Activated CD4-positive, alpha-beta memory T cell treated with anti-CD3 and anti-CD28 coated beads, Interleukin-2, amount 10 ng/mL, durations not matched to agents 7 days and 5 days (primary cell): ENCODE measurements at regions not wholly inside any gene's neighbourhood (a gene's known extent, or its start where the extent isn't known, plus 50 kb on each side); places are given as distances from the start of the nearest gene placed in this dataset.

Source experiments
- CTCF ChIA-PET: fragments of 350-600 bp; sonication (Branson Sonifier 250); formaldehyde crosslinking; loops from one replicate; lab custom pipeline; 2021; ENCODE audit warnings: antibody characterized with exemption, inconsistent platforms; lab: Charles Lee
- POLR2A ChIA-PET: fragments of 350-600 bp; sonication (Branson Sonifier 250); formaldehyde crosslinking; loops from one replicate; lab custom pipeline; 2021; ENCODE audit warnings: antibody characterized with exemption; lab: Charles Lee
- DNase-seq: peaks from one replicate; pipeline ENCODE4 v3.0.0-alpha.2; 2020
- H3K27ac Mint-ChIP-seq: one replicate; pipeline ENCODE4 v1.8.0; 2021; ENCODE audit warnings: mild to moderate bottlenecking, mixed read lengths
- H3K27me3 Mint-ChIP-seq: one replicate; pipeline ENCODE4 v1.8.0; 2021; ENCODE audit warnings: mixed read lengths
- H3K36me3 Mint-ChIP-seq: one replicate; pipeline ENCODE4 v1.8.0; 2021; ENCODE audit warnings: low read depth, mixed read lengths
- H3K4me1 Mint-ChIP-seq: one replicate; pipeline ENCODE4 v1.8.0; 2021; ENCODE audit warnings: mixed read lengths
- H3K4me3 Mint-ChIP-seq: one replicate; pipeline ENCODE4 v1.8.0; 2021; ENCODE audit warnings: mild to moderate bottlenecking, mixed read lengths
- H3K9me3 Mint-ChIP-seq: one replicate; pipeline ENCODE4 v1.8.0; 2021; ENCODE audit warnings: mixed read lengths

- DNase-seq, result no peak
- H3K4me3 Mint-ChIP-seq, result no peak overlapping the region
- no peaks in the 10 kb centered on the region for H3K27me3 Mint-ChIP-seq
- peaks cover 15% of the 10 kb centered on the region for H3K9me3 Mint-ChIP-seq
- H3K27ac Mint-ChIP-seq, result no peak overlapping the region
- ChIA-PET POLR2A (no interaction called here), CTCF (no interaction called here)
- H3K36me3 Mint-ChIP-seq, result no peaks in the 10 kb centered on the region
- H3K4me1 Mint-ChIP-seq, result no peaks in the 10 kb centered on the region
Observed at GRCh38 chr3:84184937-84185336, 773.9 kb upstream of the CADM2 start.

DNA sequence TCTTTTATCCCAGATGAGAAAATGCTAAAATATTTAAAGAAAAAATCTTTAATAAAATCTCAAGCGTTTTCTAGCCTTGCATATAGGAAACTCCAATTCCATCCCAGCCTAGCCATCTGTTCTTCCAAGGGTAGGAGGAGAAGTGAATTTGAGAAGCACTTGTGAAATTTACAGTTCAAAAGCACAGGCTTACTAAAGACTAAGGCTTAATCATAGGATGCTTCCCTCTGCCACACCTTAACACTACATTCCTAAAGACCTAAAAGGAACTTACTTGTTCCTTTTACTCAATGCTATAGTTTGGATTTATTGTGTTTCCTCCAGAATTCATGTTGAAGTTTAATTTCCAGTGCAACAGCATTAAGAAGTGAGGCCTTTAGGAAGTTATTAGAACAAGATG lies 764.8 kb upstream of the CADM2 start:
- ChIA-PET CTCF (no interaction called here), POLR2A (no interaction called here)
- H3K27ac Mint-ChIP-seq, result no peak overlapping the region
- H3K27me3 Mint-ChIP-seq, result no peaks in the 10 kb centered on the region
- peaks cover 12% of the 10 kb centered on the region for H3K9me3 Mint-ChIP-seq
- no peak for DNase-seq
- no peaks in the 10 kb centered on the region for H3K4me1 Mint-ChIP-seq
- no peak overlapping the region for H3K4me3 Mint-ChIP-seq
- no peaks in the 10 kb centered on the region for H3K36me3 Mint-ChIP-seq

DNA sequence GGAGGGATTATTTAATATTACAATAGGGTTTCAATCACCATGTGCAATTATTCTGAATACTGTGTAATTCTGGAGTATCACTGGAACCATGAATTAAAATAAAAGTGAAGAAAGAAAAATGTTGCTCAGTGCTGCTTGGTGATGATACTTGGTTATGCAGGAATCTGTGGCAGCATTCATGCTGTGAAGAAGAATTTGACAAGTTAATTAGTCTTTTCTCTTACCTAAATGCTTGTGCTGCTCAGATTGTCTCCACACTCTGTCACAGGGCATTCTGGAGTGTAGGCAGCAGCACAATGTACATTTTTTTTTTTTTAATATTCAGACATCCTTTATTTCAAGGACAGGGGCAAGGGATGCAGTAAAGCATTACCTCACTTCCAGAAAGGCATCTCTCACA lies 749.3 kb upstream of the CADM2 start:
- no peak for DNase-seq
- CTCF ChIA-PET, result no interaction called here
- Mint-ChIP-seq H3K27ac (no peak overlapping the region), H3K27me3 (no peaks in the 10 kb centered on the region), H3K4me1 (no peaks in the 10 kb centered on the region), H3K9me3 (no peaks in the 10 kb centered on the region), H3K4me3 (no peak overlapping the region), H3K36me3 (no peaks in the 10 kb centered on the region)
- POLR2A ChIA-PET, result no interaction called here

DNA sequence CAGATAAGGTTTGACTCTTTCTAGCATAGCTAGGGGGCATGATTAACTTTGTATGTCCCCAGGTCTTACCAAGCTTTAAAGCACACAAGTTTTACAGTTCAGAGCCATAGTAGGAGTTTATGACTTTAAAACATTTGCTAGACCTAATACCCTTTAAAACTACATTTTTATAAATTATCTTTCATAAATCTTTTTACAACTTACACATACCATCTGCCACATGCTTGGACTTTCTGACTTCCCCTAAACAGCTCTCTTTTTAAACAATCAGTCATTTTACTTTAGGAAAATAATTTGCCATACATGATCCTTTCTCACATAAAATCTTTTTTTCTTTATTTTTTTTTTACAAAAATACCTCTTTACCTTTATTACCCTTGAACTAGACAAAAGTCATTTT lies 735.3 kb upstream of the CADM2 start:
- no peak for DNase-seq
- Mint-ChIP-seq H3K27me3 (no peaks in the 10 kb centered on the region), H3K9me3 (peaks cover 17% of the 10 kb centered on the region), H3K27ac (no peak overlapping the region), H3K4me1 (no peaks in the 10 kb centered on the region), H3K36me3 (no peaks in the 10 kb centered on the region), H3K4me3 (no peak overlapping the region)
- ChIA-PET POLR2A (no interaction called here), CTCF (no interaction called here)

GRCh38 chr3:84224262-84224661 lies 734.5 kb upstream of the CADM2 start:
- Mint-ChIP-seq H3K27ac (no peak overlapping the region), H3K36me3 (no peaks in the 10 kb centered on the region), H3K27me3 (no peaks in the 10 kb centered on the region), H3K9me3 (peaks cover 17% of the 10 kb centered on the region), H3K4me3 (no peak overlapping the region), H3K4me1 (no peaks in the 10 kb centered on the region)
- DNase-seq, result no peak
- ChIA-PET POLR2A (no interaction called here), CTCF (no interaction called here)

- Mint-ChIP-seq H3K9me3 (peaks cover 16% of the 10 kb centered on the region), H3K4me3 (no peak overlapping the region)
- CTCF ChIA-PET, result no interaction called here
Observed at GRCh38 chr3:84236261-84236660, 722.5 kb upstream of the CADM2 start.

DNA sequence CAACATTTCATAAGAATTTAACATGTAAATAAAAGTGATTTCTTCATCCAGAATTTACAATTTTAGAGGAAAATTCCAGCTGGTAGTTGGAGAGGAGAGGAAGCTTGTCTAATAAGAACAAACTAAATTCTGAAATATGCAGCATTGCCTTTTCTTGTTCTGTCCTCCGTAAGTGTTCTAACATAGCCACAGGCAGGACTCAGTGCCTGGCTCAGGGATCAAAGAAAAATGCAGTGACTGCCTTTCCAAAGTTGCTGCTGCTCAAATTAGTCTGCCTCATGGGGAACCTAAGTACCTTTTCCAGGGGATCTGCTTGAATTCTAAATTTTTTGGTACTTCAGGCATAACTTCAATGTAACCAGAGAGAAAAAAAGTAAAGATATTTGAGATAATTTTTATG lies 713.0 kb upstream of the CADM2 start:
- H3K4me3 Mint-ChIP-seq, result no peak overlapping the region
- no peaks in the 10 kb centered on the region for H3K36me3 Mint-ChIP-seq
- no peaks in the 10 kb centered on the region for H3K27me3 Mint-ChIP-seq
- no peak overlapping the region for H3K27ac Mint-ChIP-seq
- H3K9me3 Mint-ChIP-seq, result peaks cover 16% of the 10 kb centered on the region
- DNase-seq, result no peak
- no peaks in the 10 kb centered on the region for H3K4me1 Mint-ChIP-seq
- ChIA-PET CTCF (no interaction called here), POLR2A (no interaction called here)

More at GRCh38 chr3:84236261-84236660, 722.5 kb upstream of the CADM2 start:
- Mint-ChIP-seq H3K27ac (no peak overlapping the region), H3K27me3 (no peaks in the 10 kb centered on the region), H3K4me1 (no peaks in the 10 kb centered on the region), H3K36me3 (no peaks in the 10 kb centered on the region)
- DNase-seq, result no peak
- POLR2A ChIA-PET, result no interaction called here

DNA sequence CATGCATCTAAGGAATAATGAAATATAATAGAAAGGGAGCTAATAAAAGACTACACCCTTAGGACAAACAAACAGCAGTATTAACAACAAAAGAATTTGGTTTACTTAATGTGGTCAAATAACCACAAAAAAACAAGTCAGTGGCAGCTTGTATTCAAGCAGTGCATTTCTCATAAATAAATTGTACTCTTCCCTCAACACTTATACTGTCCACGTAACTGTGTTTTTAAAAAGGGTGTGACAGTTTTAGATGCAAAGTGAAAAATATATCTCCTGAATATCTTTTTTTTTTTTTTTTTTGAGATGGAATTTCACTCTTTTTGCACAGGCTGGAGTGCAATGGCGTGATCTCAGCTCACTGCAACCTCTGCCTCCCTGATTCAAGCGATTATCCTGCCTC lies 698.2 kb upstream of the CADM2 start:
- H3K9me3 Mint-ChIP-seq, result peaks cover 4% of the 10 kb centered on the region
- POLR2A ChIA-PET, result no interaction called here
- H3K27ac Mint-ChIP-seq, result no peak overlapping the region
- H3K4me1 Mint-ChIP-seq, result no peaks in the 10 kb centered on the region
- CTCF ChIA-PET, result interaction anchor here (0.7 kb wide), 1 partner anchor 1306 kb away, joined by 3 read pairs; no protein-coding TSS in a partner anchor
- H3K36me3 Mint-ChIP-seq, result no peaks in the 10 kb centered on the region
- H3K27me3 Mint-ChIP-seq, result no peaks in the 10 kb centered on the region
- H3K4me3 Mint-ChIP-seq, result no peak overlapping the region
- DNase-seq, result no peak

- Mint-ChIP-seq H3K4me1 (no peaks in the 10 kb centered on the region), H3K27me3 (no peaks in the 10 kb centered on the region), H3K36me3 (no peaks in the 10 kb centered on the region), H3K9me3 (peaks cover 12% of the 10 kb centered on the region), H3K4me3 (no peak overlapping the region), H3K27ac (no peak overlapping the region)
- no peak for DNase-seq
- POLR2A ChIA-PET, result no interaction called here
- CTCF ChIA-PET, result no interaction called here
Observed at GRCh38 chr3:84265768-84266167, 693.0 kb upstream of the CADM2 start.

GRCh38 chr3:84275532-84275931 lies 683.3 kb upstream of the CADM2 start:
- Mint-ChIP-seq H3K27ac (no peak overlapping the region), H3K9me3 (peaks cover 5% of the 10 kb centered on the region), H3K36me3 (no peaks in the 10 kb centered on the region), H3K4me3 (no peak overlapping the region), H3K27me3 (no peaks in the 10 kb centered on the region), H3K4me1 (no peaks in the 10 kb centered on the region)
- CTCF ChIA-PET, result no interaction called here
- POLR2A ChIA-PET, result no interaction called here
- DNase-seq, result no peak

- H3K9me3 Mint-ChIP-seq, result peaks cover 5% of the 10 kb centered on the region
- POLR2A ChIA-PET, result no interaction called here
- no peaks in the 10 kb centered on the region for H3K36me3 Mint-ChIP-seq
- no peak overlapping the region for H3K4me3 Mint-ChIP-seq
- H3K4me1 Mint-ChIP-seq, result no peaks in the 10 kb centered on the region
- no peaks in the 10 kb centered on the region for H3K27me3 Mint-ChIP-seq
- CTCF ChIA-PET, result no interaction called here
- no peak overlapping the region for H3K27ac Mint-ChIP-seq
- no peak for DNase-seq
Observed at GRCh38 chr3:84277562-84278224, 681.1 kb upstream of the CADM2 start.

- CTCF ChIA-PET, result no interaction called here
- H3K4me1 Mint-ChIP-seq, result no peaks in the 10 kb centered on the region
- peaks cover 13% of the 10 kb centered on the region for H3K9me3 Mint-ChIP-seq
- H3K27me3 Mint-ChIP-seq, result no peaks in the 10 kb centered on the region
- no peak for DNase-seq
- H3K4me3 Mint-ChIP-seq, result no peak overlapping the region
- POLR2A ChIA-PET, result no interaction called here
- no peak overlapping the region for H3K27ac Mint-ChIP-seq
- no peaks in the 10 kb centered on the region for H3K36me3 Mint-ChIP-seq
Observed at GRCh38 chr3:84292128-84292527, 666.7 kb upstream of the CADM2 start.

DNA sequence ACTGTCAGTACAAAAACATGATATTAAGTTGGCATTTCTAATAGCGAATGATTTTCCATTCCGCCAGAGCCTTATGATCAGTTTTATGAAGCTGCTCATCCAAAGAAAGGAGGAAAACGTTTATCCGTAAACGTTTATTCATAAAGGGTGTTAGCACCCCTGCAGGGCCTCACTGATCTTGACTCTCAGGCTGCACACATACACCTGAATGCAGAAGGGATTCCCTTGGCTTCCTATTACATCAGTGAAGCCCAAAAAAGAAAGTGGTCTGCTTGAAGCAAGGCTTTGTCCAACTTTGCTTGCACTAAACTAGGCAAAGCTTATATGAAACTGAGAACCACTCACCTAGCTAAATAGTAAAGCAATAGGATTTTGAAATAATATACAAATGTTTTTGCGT lies 659.5 kb upstream of the CADM2 start:
- POLR2A ChIA-PET, result no interaction called here
- peaks cover 5% of the 10 kb centered on the region for H3K9me3 Mint-ChIP-seq
- no peaks in the 10 kb centered on the region for H3K36me3 Mint-ChIP-seq
- no peaks in the 10 kb centered on the region for H3K27me3 Mint-ChIP-seq
- DNase-seq, result no peak
- H3K27ac Mint-ChIP-seq, result no peak overlapping the region
- H3K4me3 Mint-ChIP-seq, result no peak overlapping the region
- H3K4me1 Mint-ChIP-seq, result no peaks in the 10 kb centered on the region
- CTCF ChIA-PET, result no interaction called here

DNA sequence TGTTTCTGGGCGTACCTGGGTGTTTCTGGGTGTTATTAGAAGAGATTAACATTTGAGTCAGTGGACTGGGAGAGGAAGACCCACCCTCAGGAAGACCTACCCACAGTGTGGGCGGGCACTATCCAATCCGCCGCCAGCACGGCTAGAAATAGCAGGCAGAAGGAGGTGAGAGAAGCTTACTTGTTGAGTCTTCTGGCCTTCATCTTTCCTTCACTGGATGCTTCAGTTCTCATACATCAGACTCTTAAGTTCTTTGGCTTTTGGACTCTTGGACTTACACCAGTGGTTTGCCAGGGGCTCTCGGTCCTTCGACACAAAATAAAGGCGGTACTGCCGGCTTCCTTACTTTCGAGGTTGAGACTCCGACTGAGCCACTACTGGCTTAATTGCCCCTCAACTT lies 654.6 kb upstream of the CADM2 start:
- ChIA-PET CTCF (no interaction called here), POLR2A (no interaction called here)
- Mint-ChIP-seq H3K9me3 (peaks cover 2% of the 10 kb centered on the region), H3K27me3 (no peaks in the 10 kb centered on the region), H3K4me3 (no peak overlapping the region), H3K36me3 (no peaks in the 10 kb centered on the region), H3K27ac (no peak overlapping the region), H3K4me1 (no peaks in the 10 kb centered on the region)
- no peak for DNase-seq
